Endothelial cell (in vitro differentiated cells): ENCODE measurements at regions not wholly inside any gene's neighbourhood (a gene's known extent, or its start where the extent isn't known, plus 50 kb on each side); places are given as distances from the start of the nearest gene placed in this dataset.

Experiments
- DNase-seq: peaks from one replicate; pipeline ENCODE4 v3.0.0; 2021; ENCODE audit warnings: low spot score
- H3K27ac Mint-ChIP-seq: one replicate; pipeline ENCODE4 v1.8.0; 2021; ENCODE audit warnings: mixed read lengths, inconsistent platforms; ENCODE audit not compliant: unreplicated experiment
- H3K27me3 Mint-ChIP-seq: one replicate; pipeline ENCODE4 v1.8.0; 2021; ENCODE audit warnings: mild to moderate bottlenecking, moderate library complexity, mixed read lengths, inconsistent platforms; ENCODE audit not compliant: unreplicated experiment
- H3K36me3 Mint-ChIP-seq: one replicate; pipeline ENCODE4 v1.8.0; 2021; ENCODE audit warnings: mild to moderate bottlenecking, low read depth, mixed read lengths, inconsistent platforms; ENCODE audit not compliant: unreplicated experiment
- H3K4me1 Mint-ChIP-seq: one replicate; pipeline ENCODE4 v1.8.0; 2021; ENCODE audit warnings: mild to moderate bottlenecking, mixed read lengths, inconsistent platforms; ENCODE audit not compliant: unreplicated experiment
- H3K4me3 Mint-ChIP-seq: one replicate; pipeline ENCODE4 v1.8.0; 2021; ENCODE audit warnings: mild to moderate bottlenecking, mixed read lengths, inconsistent platforms; ENCODE audit not compliant: unreplicated experiment
- H3K9me3 Mint-ChIP-seq: one replicate; pipeline ENCODE4 v1.8.0; 2021; ENCODE audit warnings: mixed read lengths, inconsistent platforms; ENCODE audit not compliant: unreplicated experiment
- CTCF ChIP-seq: fragments of 200-600 bp; sonication (generic); IDR thresholded peaks from one replicate; pipeline ENCODE4 v1.5.0; 2021; ENCODE audit warnings: antibody characterized with exemption; ENCODE audit not compliant: unreplicated experiment

- no peaks in the 10 kb centered on the region for H3K36me3 Mint-ChIP-seq
- no peak for DNase-seq
- no peaks in the 10 kb centered on the region for H3K9me3 Mint-ChIP-seq
- TF ChIP-seq CTCF = no peak
- no peaks in the 10 kb centered on the region for H3K27me3 Mint-ChIP-seq
- H3K4me3 Mint-ChIP-seq = no peak overlapping the region
- no peak overlapping the region for H3K27ac Mint-ChIP-seq
- H3K4me1 Mint-ChIP-seq = no peaks in the 10 kb centered on the region
Measured at GRCh38 chr2:175823707-175824073, 178.4 kb downstream of the LNPK start.

DNA sequence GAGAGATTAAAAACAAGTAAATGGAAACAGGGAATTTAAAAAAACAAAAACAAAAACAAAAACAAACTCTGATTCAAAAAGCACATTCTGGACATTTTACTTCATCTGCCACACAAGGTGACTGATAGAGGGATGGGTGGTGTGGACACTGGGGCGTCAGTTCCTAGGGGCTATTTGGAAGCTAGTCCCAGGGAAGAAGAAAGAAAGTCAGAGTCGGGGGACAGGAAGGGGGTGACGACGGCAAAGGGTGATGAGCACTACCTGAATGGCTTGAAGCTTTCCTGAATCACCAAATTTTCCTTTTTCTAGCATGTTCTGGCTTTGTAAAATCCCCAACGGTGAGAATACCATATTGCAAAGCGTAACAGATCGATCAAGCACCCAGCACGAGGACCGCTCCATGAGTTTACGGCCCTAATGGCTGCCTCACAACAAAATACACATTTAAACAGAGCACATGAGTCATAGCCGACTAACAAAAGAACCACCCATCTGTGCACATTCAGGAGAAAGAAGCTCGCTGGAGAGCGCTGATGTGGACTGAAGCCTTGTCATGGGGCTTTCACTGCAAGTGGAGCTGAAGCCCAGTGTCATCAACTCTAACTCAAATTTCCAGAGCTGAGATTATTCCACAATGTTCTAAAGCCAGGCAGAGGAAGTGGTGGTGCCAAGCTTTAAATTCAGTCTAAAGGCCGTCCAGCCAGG lies 178.9 kb downstream of the LNPK start:
- DNase-seq = no peak
- no peak for TF ChIP-seq CTCF
- H3K4me1 Mint-ChIP-seq = no peaks in the 10 kb centered on the region
- no peaks in the 10 kb centered on the region for H3K27me3 Mint-ChIP-seq
- H3K36me3 Mint-ChIP-seq = no peaks in the 10 kb centered on the region
- no peaks in the 10 kb centered on the region for H3K9me3 Mint-ChIP-seq
- H3K27ac Mint-ChIP-seq = no peak overlapping the region
- no peak overlapping the region for H3K4me3 Mint-ChIP-seq

GRCh38 chr2:175817221-175817620 lies 184.8 kb downstream of the LNPK start:
- TF ChIP-seq CTCF = no peak
- Mint-ChIP-seq H3K27me3 (no peaks in the 10 kb centered on the region), H3K9me3 (peaks cover 11% of the 10 kb centered on the region), H3K4me1 (no peaks in the 10 kb centered on the region), H3K36me3 (peaks cover 4% of the 10 kb centered on the region), H3K27ac (no peak overlapping the region), H3K4me3 (no peak overlapping the region)
- no peak for DNase-seq

GRCh38 chr2:175815537-175815936 lies 186.5 kb downstream of the LNPK start:
- H3K4me3 Mint-ChIP-seq = no peak overlapping the region

More at GRCh38 chr2:175815537-175815936, 186.5 kb downstream of the LNPK start:
- H3K27ac Mint-ChIP-seq = no peak overlapping the region
- peaks cover 11% of the 10 kb centered on the region for H3K9me3 Mint-ChIP-seq
- DNase-seq = no peak
- H3K36me3 Mint-ChIP-seq = peaks cover 4% of the 10 kb centered on the region
- H3K4me1 Mint-ChIP-seq = peaks cover 13% of the 10 kb centered on the region
- no peaks in the 10 kb centered on the region for H3K27me3 Mint-ChIP-seq
- TF ChIP-seq CTCF = no peak
